GM18861 (cell line): ENCODE measurements at regions not wholly inside any gene's neighbourhood (a gene's known extent, or its start where the extent isn't known, plus 50 kb on each side); places are given as distances from the start of the nearest gene placed in this dataset.

Experiments used
- ATAC-seq: cut with Tn5 transposase; IDR thresholded peaks from one replicate; pipeline ENCODE4 v1.9.1; 2021; ENCODE audit not compliant: unreplicated experiment

DNA sequence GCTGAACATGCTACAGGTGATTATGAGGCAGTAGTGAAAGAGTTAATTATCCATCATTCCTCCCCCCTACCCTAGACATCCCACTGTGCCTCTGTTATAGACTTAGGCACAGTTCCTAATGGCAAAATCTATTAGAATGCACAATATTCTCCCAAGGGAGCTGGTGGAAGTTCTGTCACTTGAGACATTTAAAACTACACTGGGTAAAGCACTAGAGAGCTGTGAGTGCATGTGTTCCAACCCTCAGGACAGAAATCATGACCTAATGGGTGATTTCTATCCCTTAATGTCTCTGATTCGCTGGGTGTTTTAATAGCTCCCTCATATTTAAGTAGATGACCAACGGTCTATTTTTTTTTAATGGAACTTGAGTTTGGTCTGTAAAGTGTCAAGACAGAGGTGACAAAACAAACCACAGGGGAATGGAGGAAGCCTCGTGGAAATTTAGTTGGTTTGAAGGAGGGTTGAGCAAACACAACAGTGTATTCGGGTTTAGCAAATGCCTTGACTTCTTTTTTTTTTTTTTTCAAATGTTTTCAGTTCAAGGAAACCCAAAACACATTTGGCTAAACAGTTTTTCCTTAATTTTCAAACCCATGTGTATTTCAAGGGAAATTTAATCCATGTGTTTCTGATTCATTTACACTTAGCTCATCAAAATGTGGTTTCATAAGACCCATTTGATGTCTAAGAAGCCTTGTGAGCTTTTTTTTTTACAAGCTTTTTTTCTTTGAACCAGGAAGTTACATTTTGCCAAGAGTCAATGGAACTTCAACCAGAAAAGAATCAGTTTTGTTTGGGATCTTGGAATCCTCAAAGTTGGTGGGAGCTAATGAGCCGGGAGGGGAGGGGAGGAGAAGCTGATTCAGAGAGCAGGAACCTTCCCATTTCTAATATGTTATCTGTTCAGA is 665.1 kb upstream of the ZEB2 start:
- no peak for ATAC-seq

DNA sequence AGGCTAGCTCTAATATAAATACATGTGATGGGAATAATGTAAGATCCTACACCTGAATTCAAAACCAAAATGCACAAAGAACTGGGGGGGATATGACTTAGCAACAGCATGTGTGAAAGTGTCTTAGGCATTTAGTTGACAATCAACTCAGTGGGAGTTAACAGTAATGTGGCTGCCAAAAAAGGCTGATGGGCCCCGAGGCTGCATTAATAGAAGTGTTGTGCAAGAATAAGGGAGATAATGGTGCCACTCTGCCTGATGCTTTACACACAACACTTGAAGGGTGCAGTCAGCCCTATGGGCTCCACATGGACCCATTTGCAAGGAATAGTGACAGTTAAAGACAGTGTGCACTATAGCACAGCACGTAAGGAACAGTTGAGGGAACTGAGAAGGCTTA is 649.4 kb upstream of the ZEB2 start:
- no peak for ATAC-seq

DNA sequence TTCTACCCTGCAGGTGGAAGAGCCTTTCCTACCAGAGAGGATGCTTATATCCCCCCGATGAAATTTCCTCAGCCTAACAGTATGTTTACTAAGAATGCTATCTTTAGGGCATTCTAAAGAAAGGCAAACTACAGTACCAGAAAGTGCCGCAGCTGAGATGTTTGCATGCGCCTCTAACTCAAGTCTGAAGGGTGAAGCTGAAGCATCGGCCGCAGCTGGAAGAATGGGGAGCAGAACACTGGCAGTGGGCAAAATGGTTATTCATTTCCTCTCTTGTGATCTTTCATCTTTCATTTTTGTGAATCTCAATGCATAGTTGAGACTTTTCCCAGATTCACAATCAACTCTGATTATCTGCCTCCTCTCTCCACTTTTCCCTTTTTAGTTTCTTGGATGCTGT is 648.2 kb upstream of the ZEB2 start:
- no peak for ATAC-seq

DNA sequence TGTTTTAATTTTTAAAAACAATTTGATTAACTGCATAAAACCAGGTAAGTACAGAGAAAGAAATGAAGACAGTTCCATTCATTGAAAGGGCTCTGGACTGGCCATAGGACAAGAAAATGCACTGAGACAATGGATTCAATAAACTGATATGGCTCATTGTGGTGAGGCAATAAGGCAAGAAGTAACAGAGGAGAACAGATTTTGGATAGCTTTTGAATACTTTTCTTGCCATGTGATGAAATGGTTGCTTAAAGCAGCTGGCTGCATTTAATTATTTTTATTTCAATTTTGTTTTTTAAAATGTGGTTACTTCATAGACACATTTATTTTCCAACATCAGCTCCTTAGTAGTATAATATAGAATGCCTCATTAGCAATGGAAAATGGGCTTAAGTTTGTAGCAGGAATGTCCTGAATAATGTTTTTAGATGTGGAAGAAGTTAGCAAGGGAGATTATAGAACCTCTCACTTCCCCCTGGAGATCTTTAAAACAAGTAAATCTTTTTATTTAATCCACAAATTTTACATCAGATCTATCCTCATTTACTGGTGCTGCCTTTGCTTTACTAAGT is 646.9 kb upstream of the ZEB2 start:
- no peak for ATAC-seq

DNA sequence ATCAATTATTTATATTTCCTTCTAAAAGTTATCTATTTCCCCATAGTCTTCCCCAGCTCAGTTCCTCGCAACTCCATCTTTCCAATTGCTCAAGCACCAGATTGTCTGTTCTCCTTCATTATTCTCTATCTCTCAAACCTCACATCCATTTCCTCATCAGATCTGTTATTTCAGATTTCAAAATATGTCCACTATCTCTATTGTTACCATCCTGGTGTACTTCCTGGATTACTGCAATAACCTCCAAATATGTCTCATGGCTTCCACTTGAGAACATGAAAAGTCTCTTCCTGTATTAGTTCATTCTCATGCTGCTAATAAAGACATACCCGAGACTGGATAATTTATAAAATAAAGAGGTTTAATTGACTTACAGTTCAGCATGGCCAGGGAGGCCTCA is 641.7 kb upstream of the ZEB2 start:
- ATAC-seq = no peak

DNA sequence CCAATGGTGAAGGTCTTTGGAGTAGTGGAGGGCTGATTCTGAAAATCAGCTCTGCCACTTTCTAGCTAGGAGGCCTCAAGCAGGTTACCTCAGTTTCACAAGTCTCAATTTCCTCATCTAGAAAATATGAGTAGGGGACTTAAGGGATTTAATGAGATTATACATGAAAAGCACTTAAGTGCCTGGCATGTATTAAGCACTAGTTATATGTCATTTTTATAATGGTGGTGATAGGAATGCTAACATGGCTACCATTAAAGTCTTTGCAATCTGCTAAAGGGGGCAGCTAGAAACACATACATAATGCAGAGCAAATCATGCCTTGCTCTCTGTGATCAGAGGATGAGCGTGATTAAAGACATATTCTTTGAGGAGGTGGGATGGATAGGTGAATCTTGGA is 640.9 kb upstream of the ZEB2 start:
- ATAC-seq = no peak

DNA sequence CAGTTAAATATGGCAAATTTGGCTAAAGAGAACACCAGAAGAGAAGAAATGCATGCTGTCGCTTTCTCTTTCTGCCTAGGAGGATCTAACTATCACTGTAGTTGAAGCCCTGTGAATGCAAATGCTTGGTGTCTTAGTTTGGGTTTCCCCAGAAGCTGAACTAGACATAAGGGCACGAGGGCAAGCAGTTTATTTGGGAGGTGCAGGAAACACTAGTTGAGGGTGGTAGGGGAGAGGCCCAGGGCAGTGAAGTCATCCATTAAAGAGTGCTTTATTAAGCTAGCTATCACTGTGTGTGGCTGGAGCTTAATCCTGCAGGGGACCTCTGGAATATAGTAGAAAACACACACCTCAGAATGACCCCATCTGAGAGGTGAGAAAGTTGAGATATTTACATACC is 639.8 kb upstream of the ZEB2 start:
- ATAC-seq = no peak

DNA sequence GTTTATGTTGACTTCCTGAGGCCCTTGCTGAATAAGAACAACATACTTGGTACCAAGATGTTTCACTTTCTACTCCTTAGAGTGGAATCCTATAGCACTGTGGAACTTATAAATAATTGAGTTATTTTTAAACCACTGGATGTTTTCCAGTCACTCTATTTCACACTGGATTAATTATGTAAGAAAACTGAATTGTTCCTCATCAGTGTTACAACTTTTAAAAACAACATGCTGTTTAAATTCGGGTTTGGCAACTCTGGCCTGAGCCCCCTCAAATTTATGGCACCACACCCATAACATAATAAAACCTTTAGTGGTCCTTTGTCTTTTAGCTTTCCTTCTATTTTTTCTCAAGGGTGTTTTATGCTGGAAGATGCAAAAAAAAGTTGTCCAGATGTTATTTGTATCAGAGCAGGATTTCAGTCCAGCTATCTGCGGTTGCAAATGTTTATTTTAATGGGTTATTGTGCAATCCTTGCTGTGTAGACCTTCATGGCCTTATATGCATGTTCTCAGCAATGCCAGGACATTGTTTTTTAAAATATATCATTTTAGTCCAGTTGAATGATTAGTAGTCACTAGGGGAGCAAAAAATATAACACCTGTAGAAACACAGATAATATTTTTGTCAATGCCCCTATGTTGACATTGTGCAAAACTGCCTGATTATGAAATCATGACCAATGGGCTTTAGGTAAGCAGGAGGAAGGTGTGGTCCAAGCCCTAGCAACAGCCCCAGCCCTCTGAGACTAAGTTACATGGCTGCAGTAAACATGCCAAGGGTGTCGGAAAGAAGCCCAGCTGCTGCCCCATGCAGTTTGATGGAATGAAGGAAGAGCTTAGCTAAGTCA is 638.0 kb upstream of the ZEB2 start:
- no peak for ATAC-seq

DNA sequence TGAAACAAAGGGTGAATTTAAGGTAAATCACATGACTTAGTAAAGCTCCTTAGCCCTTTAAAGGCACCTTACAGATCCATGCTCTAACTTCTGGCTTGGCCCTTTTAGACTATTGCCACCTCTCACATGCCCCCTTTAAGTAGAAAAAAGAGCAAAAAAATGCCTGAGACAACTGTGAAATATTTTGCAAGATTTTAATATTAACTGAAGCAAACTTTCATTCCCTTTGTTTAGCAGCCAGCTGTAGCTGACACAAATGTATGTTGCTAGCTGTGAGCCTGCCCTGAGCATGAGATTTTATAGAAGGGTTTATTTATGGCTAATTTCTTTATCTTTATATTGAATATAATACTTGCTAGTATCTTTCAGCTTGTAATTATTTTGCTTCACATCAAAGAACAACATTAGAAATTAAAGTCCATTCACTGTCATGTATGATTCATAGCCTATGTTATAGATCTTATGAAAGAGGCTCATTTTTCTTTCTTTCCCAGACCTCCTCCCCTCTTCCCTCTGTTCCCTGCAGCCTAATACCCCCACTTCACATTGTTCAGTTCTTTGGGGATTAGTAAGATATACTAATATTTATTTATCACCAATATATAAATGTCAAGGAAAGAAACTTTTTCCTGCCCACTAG is 637.2 kb upstream of the ZEB2 start:
- ATAC-seq = no peak

DNA sequence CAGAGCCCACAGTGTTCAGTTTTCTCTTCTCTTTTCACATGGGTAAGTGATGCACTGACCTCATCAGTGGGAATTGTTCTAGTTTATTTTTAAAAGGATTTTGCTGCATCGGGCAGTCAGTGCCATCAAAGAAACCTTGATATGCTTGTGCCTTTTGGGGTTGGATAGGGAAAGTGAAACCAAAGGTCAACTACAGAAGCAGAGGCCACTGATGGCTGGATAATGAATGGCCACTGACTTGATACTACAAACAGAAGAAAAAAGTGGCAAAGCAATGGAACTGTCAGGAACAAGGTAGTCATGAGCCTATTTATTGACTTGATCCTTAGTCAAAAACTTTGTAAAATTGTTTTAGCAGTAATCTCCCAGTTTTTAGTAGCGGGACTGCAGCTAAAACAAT is 636.3 kb upstream of the ZEB2 start:
- no peak for ATAC-seq

DNA sequence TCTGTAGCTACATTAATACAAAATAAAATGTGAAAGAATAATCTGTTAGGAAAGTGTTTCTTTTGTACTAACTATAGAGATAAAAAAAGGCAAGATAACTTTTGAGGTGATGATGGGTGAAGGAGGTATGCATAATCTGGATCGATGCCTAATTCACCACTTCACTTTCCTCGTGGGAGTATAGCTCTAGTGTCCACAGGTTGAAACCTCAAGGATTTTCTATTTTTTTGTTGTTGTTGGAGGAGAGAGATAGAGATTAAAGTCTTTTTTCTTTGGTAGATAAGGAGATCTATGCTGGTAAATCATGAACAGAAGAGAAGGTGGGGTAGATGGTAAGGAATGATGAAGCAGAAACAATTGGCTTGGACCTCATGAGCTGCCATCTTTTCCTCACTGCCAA is 635.3 kb upstream of the ZEB2 start:
- no peak for ATAC-seq

DNA sequence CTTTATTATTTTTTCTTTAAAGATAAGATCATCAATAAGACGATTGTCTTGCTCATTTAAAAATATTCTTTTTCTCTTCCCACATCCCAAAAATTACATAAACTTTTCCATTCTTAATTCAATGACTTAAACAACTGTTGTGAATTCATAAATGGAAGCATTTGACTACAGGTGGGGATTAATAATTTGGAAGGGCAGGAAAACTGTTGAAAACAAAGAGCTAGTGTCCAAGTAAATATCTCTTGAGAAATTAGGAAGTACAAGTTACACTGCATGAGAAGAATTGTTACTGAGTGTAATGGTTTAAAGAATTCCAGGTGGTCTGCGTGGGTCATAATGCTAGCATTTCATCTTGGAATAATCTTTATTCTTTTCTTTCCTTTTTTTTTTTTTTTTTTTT is 634.8 kb upstream of the ZEB2 start:
- no peak for ATAC-seq

DNA sequence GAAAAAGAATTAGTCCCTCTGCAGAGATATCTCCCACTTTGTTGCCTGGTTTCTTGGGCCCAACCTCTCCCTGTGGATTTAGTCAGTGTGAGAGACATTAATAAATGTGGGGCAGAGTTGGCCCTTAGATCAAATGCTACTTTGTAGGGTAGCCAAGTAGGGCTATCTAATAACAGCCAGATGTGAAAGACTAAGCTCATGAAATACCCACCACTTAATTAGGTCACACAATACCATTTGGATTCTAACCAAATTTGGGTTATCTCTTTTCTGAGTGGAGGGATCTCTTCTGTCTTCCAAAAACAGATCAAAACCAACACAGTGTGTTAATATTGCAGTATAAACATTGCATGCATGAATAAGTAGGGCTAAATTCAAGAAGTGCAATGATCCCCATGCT is 626.8 kb upstream of the ZEB2 start:
- no peak for ATAC-seq

DNA sequence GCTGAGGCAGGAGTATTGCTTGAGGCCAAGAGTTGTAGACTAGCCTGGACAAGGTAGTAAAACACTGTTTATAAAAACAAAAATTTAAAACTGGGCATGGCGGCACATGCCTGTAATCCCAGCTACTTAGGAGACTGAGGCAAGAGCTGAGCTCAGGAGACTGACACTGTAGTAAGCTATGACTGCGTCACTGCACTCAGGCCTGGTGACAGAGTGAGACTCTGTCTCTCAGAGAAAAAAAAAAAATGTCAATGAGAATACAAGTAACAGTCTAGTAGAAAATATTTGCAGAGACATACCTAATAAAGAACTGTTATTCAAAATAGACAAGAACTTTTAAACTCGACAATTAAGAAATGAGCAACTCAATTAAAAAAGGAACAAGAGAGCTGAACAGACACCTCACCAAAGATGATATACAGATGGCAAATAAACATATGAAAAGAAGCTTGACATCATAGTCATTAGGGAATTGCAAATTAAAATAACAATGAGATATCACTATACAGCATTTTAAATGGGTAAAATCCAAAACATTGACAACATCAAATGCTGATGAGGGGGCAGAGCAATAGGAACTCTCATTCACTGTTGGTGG is 624.3 kb upstream of the ZEB2 start:
- no peak for ATAC-seq

DNA sequence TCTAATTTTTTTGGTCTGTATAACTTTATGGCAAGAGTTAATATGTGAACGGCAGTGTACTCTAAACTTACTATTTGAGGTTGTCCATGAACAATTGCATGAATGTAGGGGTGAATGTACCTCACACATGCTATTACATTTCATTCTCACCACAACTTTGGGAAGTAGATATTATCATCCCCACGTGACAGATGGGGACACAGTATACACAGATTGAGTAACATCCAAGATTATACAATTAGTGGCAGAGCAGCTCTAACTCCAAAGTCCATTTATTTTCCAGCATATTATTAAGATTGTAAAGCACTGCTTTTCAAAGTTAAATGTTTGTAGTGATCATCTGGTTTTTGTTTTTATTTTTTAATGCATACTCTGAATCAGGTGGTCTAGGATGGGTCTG is 622.1 kb upstream of the ZEB2 start:
- ATAC-seq = no peak

DNA sequence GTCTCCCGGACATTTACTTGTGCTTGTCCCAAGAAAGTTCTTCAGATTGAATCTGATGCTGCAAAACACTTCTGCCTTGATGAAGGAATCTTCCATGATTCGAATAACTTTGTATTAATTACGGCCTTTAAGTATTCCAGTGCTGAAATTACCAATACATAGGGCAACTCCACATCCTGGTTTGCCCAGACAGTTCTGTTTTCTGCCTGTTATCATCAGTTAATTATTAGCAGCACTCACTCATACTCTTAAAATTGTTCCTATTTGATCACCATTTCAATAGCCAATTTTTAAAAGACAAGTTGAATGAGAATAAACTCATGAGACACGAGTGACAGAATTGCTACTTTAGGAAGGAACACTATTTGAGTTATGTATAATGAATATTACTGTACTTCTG is 620.7 kb upstream of the ZEB2 start:
- ATAC-seq = no peak

DNA sequence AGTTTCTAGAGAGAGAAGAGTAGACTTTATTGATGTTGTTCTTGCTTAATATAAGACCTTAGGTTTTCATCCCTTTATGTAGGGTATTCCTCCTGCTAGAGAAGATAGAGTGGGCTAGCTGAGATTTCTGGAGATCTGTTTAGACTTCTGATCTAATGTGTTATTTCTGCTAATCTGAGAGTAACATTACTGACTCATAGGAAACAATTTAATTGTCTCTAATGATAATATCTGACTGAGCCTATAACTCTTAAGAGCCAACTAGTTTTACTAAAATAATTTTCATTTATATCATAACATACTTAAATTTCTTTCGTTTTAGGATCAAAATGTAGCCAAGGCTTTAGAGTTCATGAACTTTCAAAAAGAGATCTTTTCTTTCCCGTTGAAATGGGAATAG is 618.7 kb upstream of the ZEB2 start:
- ATAC-seq = no peak

DNA sequence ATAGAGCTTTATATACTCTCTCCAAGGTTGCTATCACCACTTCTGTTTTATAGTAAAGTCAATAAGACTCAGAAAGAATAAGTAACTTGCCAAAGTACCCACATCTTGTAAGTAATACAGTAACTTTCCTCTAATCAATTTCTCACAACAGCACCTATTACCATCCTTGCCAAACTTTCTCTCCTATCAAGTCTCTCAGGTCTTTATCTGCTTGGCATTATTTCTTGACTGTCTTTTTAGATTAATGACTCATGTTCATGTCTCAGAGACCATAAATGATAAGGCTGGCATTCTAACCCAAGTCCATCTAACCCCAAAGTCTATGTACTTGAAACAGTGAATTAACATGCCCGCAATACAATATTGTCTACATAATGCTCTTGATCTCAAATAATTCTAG is 618.0 kb upstream of the ZEB2 start:
- ATAC-seq = no peak

DNA sequence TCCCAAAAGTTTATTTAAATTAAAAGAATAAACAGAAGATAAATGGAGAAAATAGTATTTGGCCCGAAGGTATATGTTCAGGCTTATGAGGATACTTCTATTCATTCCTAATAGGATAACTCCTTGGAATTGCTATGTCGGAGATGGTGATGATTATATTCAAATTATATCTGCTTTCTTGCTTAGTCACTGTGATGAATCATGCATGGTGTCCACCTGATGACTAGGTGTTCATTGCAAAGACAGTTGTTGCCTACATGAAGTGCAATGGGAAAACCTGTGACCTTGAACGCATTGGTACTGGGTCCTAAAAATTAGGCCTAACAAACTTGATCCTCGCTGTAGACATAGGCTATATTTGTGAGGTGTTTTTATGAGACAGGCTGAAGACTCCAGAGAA is 617.3 kb upstream of the ZEB2 start:
- ATAC-seq = no peak

DNA sequence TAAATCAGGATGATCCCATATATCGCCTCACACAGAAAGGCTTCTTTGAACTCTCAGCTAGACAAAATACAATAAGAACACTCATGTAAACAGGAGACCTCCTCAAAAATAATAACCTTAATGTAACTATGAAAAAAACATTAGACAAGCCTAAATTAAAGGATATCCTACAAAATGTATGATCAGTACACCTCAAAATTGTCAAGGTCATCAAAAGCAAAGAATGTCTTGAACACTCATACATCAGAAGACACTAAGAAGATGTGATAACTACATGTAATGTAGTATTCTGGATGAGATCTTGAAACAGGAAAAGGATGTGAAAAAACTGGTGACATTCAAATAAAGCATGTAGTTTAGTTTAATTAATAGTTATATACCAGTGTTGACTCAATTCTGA is 616.8 kb upstream of the ZEB2 start:
- no peak for ATAC-seq

DNA sequence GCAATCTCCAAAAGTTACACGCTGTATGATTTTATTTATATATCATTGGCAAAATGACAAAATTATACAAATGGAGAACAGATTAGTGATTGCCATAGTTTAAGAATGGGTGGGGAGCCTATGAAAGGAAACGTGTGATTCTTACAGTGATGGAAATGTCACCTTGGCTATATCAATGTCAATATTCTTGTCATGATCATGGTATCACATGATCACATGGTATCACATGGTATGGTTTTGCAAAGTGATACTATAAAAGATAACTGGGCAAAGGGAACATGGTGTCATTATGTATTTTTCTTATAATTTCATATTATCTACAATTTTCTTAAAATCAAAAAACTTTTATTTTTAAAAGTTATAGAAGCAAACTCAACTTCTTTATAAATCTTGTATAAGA is 606.2 kb upstream of the ZEB2 start:
- no peak for ATAC-seq
